ENCODE measurements at regions not wholly inside any gene's neighbourhood (a gene's known extent, or its start where the extent isn't known, plus 50 kb on each side); places are given as distances from the start of the nearest gene placed in this dataset.

- Histone ChIP-seq H3K23ac (ENCODE audit: low read depth, low read length, poor library complexity) (no peak overlapping the region), H4K91ac (ENCODE audit: low read depth, low read length, poor library complexity) (no peak overlapping the region), H3K9me3 (replicated peaks in 1 of 2; ENCODE audit: control insufficient read depth in 2 of 2, insufficient read depth in 1 of 2, low read depth in 1 of 2, low read length in 2 of 2) (peaks cover 0 to 10% of the 10 kb centered on the region in 2 donors), H2BK5ac (ENCODE audit: low read length) (no peak overlapping the region), H4K8ac (ENCODE audit: low read depth, low read length) (no peak overlapping the region), H3K4me2 (ENCODE audit: insufficient read depth, low read length, poor library complexity, severe bottlenecking) (no peak overlapping the region), H3K79me1 (ENCODE audit: low read depth, low read length) (no peaks in the 10 kb centered on the region), H3K36me3 (replicated peaks in 1 of 2; ENCODE audit: control insufficient read depth in 2 of 2, insufficient read depth in 2 of 2, low read length in 2 of 2) (no peaks in the 10 kb centered on the region), H3K27ac (replicated peaks; ENCODE audit: low read length) (no peak overlapping the region), H2AFZ (ENCODE audit: low read length) (no peak overlapping the region), H3K4me3 (ENCODE audit: low read length in 2 of 2) (no peak overlapping the region), H3K27me3 (ENCODE audit: control insufficient read depth in 3 of 3, insufficient read depth in 3 of 3, low read depth in 1 of 3, low read length in 3 of 3) (no peaks in the 10 kb centered on the region), H2BK120ac (ENCODE audit: low read depth, low read length) (no peak overlapping the region), H3K14ac (ENCODE audit: low read length) (no peak overlapping the region), H3K18ac (ENCODE audit: low read length) (no peak overlapping the region), H3K9ac (ENCODE audit: low read depth, low read length, poor library complexity) (no peak overlapping the region), H2BK12ac (ENCODE audit: low read length) (no peak overlapping the region), H3K4me1 (ENCODE audit: control insufficient read depth in 2 of 2, insufficient read depth in 1 of 2, low read depth in 1 of 2, low read length in 2 of 2) (no peaks in the 10 kb centered on the region), H2AK5ac (ENCODE audit: low read depth, low read length) (no peak overlapping the region), H2BK15ac (ENCODE audit: low read length) (no peak overlapping the region), H3K4ac (ENCODE audit: low read length) (no peak overlapping the region)
- no peak for DNase-seq (ENCODE audit: low spot score)
Observed at GRCh38 chr7:81264116-81264515, 345.3 kb upstream of the SEMA3C start.

GRCh38 chr7:81260152-81260551 lies 341.3 kb upstream of the SEMA3C start:
- Histone ChIP-seq H3K79me1 (ENCODE audit: low read depth, low read length) (no peaks in the 10 kb centered on the region), H2AFZ (ENCODE audit: low read length) (no peak overlapping the region), H3K9me3 (replicated peaks in 1 of 2; ENCODE audit: control insufficient read depth in 2 of 2, insufficient read depth in 1 of 2, low read depth in 1 of 2, low read length in 2 of 2) (peaks cover 0 to 10% of the 10 kb centered on the region in 2 donors), H3K23ac (ENCODE audit: low read depth, low read length, poor library complexity) (no peak overlapping the region), H3K4me3 (ENCODE audit: low read length in 2 of 2) (no peak overlapping the region), H3K4me1 (ENCODE audit: control insufficient read depth in 2 of 2, insufficient read depth in 1 of 2, low read depth in 1 of 2, low read length in 2 of 2) (no peaks in the 10 kb centered on the region), H3K14ac (ENCODE audit: low read length) (no peak overlapping the region), H2BK5ac (ENCODE audit: low read length) (no peak overlapping the region), H3K18ac (ENCODE audit: low read length) (no peak overlapping the region), H3K9ac (ENCODE audit: low read depth, low read length, poor library complexity) (no peak overlapping the region), H3K4me2 (ENCODE audit: insufficient read depth, low read length, poor library complexity, severe bottlenecking) (no peak overlapping the region), H4K8ac (ENCODE audit: low read depth, low read length) (no peak overlapping the region), H2BK15ac (ENCODE audit: low read length) (no peak overlapping the region), H4K91ac (ENCODE audit: low read depth, low read length, poor library complexity) (no peak overlapping the region), H3K4ac (ENCODE audit: low read length) (no peak overlapping the region), H3K27me3 (ENCODE audit: control insufficient read depth in 3 of 3, insufficient read depth in 3 of 3, low read depth in 1 of 3, low read length in 3 of 3) (no peaks in the 10 kb centered on the region), H2BK120ac (ENCODE audit: low read depth, low read length) (no peak overlapping the region), H2AK5ac (ENCODE audit: low read depth, low read length) (no peak overlapping the region), H3K36me3 (replicated peaks in 1 of 2; ENCODE audit: control insufficient read depth in 2 of 2, insufficient read depth in 2 of 2, low read length in 2 of 2) (no peaks in the 10 kb centered on the region), H3K27ac (replicated peaks; ENCODE audit: low read length) (no peak overlapping the region), H2BK12ac (ENCODE audit: low read length) (no peak overlapping the region)
- no peak for DNase-seq (ENCODE audit: low spot score)
- no CpG with 5 or more reads among the region's 2 CpGs for WGBS, 2 donors (ENCODE audit: extremely low coverage in 2 of 2, insufficient read length in 2 of 2, insufficient replicate concordance in 1 of 2)

GRCh38 chr7:81256991-81257390 lies 338.1 kb upstream of the SEMA3C start:
- H3K27ac ChIP-seq (replicated peaks; ENCODE audit: low read length) = no peak overlapping the region
- no peaks in the 10 kb centered on the region for H3K27me3 ChIP-seq (ENCODE audit: control insufficient read depth in 3 of 3, insufficient read depth in 3 of 3, low read depth in 1 of 3, low read length in 3 of 3)
- H4K91ac ChIP-seq (ENCODE audit: low read depth, low read length, poor library complexity) = no peak overlapping the region
- no peak overlapping the region for H2BK15ac ChIP-seq (ENCODE audit: low read length)
- H2BK120ac ChIP-seq (ENCODE audit: low read depth, low read length) = no peak overlapping the region
- H4K8ac ChIP-seq (ENCODE audit: low read depth, low read length) = no peak overlapping the region
- H2BK12ac ChIP-seq (ENCODE audit: low read length) = no peak overlapping the region
- no peak for DNase-seq (ENCODE audit: low spot score)
- H3K4me2 ChIP-seq (ENCODE audit: insufficient read depth, low read length, poor library complexity, severe bottlenecking) = no peak overlapping the region
- H3K23ac ChIP-seq (ENCODE audit: low read depth, low read length, poor library complexity) = no peak overlapping the region
- no CpG with 5 or more reads among the region's 7 CpGs for WGBS, 2 donors (ENCODE audit: extremely low coverage in 2 of 2, insufficient read length in 2 of 2, insufficient replicate concordance in 1 of 2)
- H3K36me3 ChIP-seq (replicated peaks in 1 of 2; ENCODE audit: control insufficient read depth in 2 of 2, insufficient read depth in 2 of 2, low read length in 2 of 2) = no peaks in the 10 kb centered on the region
- H3K4ac ChIP-seq (ENCODE audit: low read length) = no peak overlapping the region
- peaks cover 0 to 10% of the 10 kb centered on the region in 2 donors for H3K9me3 ChIP-seq (replicated peaks in 1 of 2; ENCODE audit: control insufficient read depth in 2 of 2, insufficient read depth in 1 of 2, low read depth in 1 of 2, low read length in 2 of 2)
- no peaks in the 10 kb centered on the region for H3K79me1 ChIP-seq (ENCODE audit: low read depth, low read length)
- H3K9ac ChIP-seq (ENCODE audit: low read depth, low read length, poor library complexity) = no peak overlapping the region
- H2AK5ac ChIP-seq (ENCODE audit: low read depth, low read length) = no peak overlapping the region
- no peak overlapping the region for H3K4me3 ChIP-seq (ENCODE audit: low read length in 2 of 2)
- no peak overlapping the region for H3K18ac ChIP-seq (ENCODE audit: low read length)
- no peak overlapping the region for H2BK5ac ChIP-seq (ENCODE audit: low read length)
- no peaks in the 10 kb centered on the region for H3K4me1 ChIP-seq (ENCODE audit: control insufficient read depth in 2 of 2, insufficient read depth in 1 of 2, low read depth in 1 of 2, low read length in 2 of 2)
- no peak overlapping the region for H3K14ac ChIP-seq (ENCODE audit: low read length)
- no peak overlapping the region for H2AFZ ChIP-seq (ENCODE audit: low read length)

- H3K79me1 ChIP-seq (ENCODE audit: low read depth, low read length) = no peaks in the 10 kb centered on the region
- H2BK15ac ChIP-seq (ENCODE audit: low read length) = no peak overlapping the region
- DNase-seq (ENCODE audit: low spot score) = no peak
- no peak overlapping the region for H2AK5ac ChIP-seq (ENCODE audit: low read depth, low read length)
- no peak overlapping the region for H3K4me2 ChIP-seq (ENCODE audit: insufficient read depth, low read length, poor library complexity, severe bottlenecking)
- H3K4me1 ChIP-seq (ENCODE audit: control insufficient read depth in 2 of 2, insufficient read depth in 1 of 2, low read depth in 1 of 2, low read length in 2 of 2) = no peaks in the 10 kb centered on the region
- H4K8ac ChIP-seq (ENCODE audit: low read depth, low read length) = no peak overlapping the region
- H2AFZ ChIP-seq (ENCODE audit: low read length) = no peak overlapping the region
- no peak overlapping the region for H2BK120ac ChIP-seq (ENCODE audit: low read depth, low read length)
- H3K36me3 ChIP-seq (replicated peaks in 1 of 2; ENCODE audit: control insufficient read depth in 2 of 2, insufficient read depth in 2 of 2, low read length in 2 of 2) = no peaks in the 10 kb centered on the region
- no peak overlapping the region for H3K4me3 ChIP-seq (ENCODE audit: low read length in 2 of 2)
- H2BK5ac ChIP-seq (ENCODE audit: low read length) = no peak overlapping the region
- H3K14ac ChIP-seq (ENCODE audit: low read length) = no peak overlapping the region
- no peak overlapping the region for H4K91ac ChIP-seq (ENCODE audit: low read depth, low read length, poor library complexity)
- H3K18ac ChIP-seq (ENCODE audit: low read length) = no peak overlapping the region
- no peak overlapping the region for H3K23ac ChIP-seq (ENCODE audit: low read depth, low read length, poor library complexity)
- H3K9me3 ChIP-seq (replicated peaks in 1 of 2; ENCODE audit: control insufficient read depth in 2 of 2, insufficient read depth in 1 of 2, low read depth in 1 of 2, low read length in 2 of 2) = no peaks in the 10 kb centered on the region
- no peak overlapping the region for H2BK12ac ChIP-seq (ENCODE audit: low read length)
- no peak overlapping the region for H3K4ac ChIP-seq (ENCODE audit: low read length)
- no peaks in the 10 kb centered on the region for H3K27me3 ChIP-seq (ENCODE audit: control insufficient read depth in 3 of 3, insufficient read depth in 3 of 3, low read depth in 1 of 3, low read length in 3 of 3)
- H3K9ac ChIP-seq (ENCODE audit: low read depth, low read length, poor library complexity) = no peak overlapping the region
- H3K27ac ChIP-seq (replicated peaks; ENCODE audit: low read length) = no peak overlapping the region
- WGBS, 2 donors (ENCODE audit: extremely low coverage in 2 of 2, insufficient read length in 2 of 2, insufficient replicate concordance in 1 of 2) = no CpG with 5 or more reads among the region's 3 CpGs
Observed at GRCh38 chr7:81248420-81248819, 329.6 kb upstream of the SEMA3C start.

All from neuronal stem cell (in vitro differentiated cells).